C1 segment of cervical spinal cord (tissue), 14 donors: ENCODE measurements at regions not wholly inside any gene's neighbourhood (a gene's known extent, or its start where the extent isn't known, plus 50 kb on each side); places are given as distances from the start of the nearest gene placed in this dataset.

ENCODE experiments used
- DNase-seq, 14 donors: peaks; one replicate each; lab custom pipeline; 2025; lab: John Stamatoyannopoulos, UW

DNA sequence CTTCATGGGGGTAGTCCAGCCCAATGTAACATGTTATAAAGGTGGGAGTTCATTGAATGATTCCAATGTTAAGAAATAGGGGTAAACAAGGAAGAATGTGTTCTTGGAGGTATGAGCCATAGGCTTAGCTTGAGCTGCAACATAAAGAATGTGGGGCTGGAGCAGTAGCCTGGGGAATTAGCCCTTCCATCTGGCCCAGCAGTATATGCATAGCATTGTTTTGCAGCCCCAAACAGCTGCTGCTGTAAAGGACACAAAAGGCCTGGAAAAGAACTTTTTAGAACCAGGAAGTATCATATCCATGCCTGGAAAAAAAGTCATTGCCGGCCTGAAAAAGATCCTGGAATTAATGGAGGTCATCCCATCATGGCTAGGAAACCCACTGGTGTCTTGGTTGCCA lies 55.8 kb upstream of the SMARCA2 start:
- no peak for DNase-seq

DNA sequence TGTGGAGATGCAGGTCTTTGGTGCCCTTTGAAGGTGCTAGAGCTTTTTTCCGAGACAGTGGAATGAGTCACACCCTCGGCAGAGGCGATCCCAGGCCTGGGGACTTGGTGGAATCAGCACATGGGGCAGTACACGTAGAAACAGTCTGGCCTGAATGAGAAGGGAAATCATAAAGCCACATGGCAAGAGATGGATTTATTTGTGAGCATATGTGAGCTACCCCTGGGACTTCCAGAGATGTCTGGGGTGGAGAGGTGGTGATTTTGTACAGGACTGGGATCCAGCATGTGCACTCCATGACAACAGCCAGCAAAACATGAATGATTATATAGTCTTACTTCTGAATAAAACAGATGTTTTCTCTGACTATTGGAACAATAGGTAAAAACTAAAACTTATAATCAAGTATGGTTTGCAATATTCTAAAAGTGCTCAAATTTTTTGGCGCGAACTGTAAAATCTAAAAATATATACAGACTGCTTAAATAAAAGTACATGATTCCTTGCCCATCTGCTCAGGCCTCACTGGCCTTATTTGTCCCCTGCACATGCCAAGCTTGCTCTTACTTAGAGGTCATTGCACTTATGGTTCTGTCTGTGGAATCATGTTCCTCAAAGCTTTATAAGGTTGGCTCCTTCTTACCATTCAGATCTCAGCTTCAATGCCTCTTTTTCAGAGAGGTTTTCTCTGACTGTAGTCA lies 54.7 kb upstream of the SMARCA2 start:
- DNase-seq: no peak

DNA sequence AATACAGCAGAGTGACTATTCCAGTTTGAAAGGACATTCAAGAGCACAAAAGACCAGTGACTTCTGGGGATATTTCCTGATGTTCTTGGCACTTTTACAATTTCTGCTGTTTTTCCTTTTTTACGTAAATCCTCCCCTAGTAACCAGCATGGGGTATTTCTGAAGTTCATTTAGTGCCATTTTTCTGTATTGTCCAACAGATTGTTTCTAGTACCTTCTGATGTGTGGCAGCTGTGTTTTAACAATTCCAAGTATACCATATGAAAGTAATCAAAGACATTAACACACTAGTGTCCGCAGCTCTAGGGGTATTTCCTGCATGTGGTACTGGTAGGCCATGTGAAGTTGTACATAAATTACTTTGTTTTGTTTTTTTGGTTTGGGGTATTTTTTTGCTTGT lies 53.0 kb upstream of the SMARCA2 start:
- DNase-seq: no peak

DNA sequence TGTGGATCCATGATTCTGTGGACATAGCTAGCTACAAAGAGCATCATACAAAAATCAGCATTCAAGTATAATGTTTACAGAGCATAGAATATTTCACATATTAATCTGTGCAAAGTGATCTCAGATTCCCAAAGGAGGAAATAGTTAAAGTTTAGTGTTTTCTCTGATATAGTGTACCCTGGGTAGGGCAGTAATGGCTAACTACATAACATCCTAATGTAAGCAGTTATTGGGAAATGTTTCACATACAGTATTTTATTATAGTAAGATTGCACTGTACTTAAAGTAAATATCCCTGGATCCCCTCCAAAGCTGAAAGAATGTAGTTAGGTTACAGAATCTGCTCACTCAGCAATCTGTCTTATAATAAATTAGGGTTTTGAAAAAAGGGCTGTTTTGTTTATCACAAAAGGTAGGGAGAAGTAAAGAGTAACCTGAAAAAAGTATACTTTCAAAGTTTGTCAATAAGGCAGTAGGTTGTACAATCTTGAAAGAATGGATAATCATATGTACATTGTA lies 52.5 kb upstream of the SMARCA2 start:
- no peak for DNase-seq

DNA sequence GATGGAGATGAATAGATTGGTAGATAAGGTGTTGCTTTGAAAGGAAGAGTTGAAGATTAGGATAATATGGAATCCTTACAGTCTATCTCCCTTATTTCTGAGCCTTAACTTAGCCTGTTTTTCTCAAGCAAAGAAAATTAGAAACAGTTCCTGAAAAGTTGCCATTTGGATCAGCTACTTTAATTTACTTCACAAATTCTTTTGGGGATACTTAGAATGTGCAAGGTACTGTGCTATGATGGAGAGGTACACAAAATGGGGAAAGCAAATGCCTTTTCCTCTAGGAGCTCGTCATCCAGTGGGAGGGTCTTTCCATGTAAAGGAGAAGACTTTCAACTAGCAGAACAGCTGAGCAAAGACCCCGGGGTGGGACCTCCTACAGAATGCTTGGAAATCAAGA lies 51.1 kb upstream of the SMARCA2 start:
- DNase-seq: no peak
